Right cardiac atrium (tissue), 5 donors: ENCODE measurements at regions not wholly inside any gene's neighbourhood (a gene's known extent, or its start where the extent isn't known, plus 50 kb on each side); places are given as distances from the start of the nearest gene placed in this dataset.

ENCODE experiments used
- ATAC-seq, 2 donors: fragments of 200-7000 bp; cut with Tn5 transposase; one replicate each; pipeline versions ENCODE4 v1.8.0 to v1.9.1; 2020; ENCODE audit warnings: moderate library complexity in 2 of 2, mild to moderate bottlenecking in 1 of 2
- DNase-seq, 3 donors: peaks; one replicate each; pipeline ENCODE4 v3.0.0-alpha.2; 2020
- H3K27ac ChIP-seq: one replicate; pipeline ENCODE4 v1.5.1; 2013; ENCODE audit warnings: mild to moderate bottlenecking, low read length, control low read depth, moderate library complexity
- H3K27me3 ChIP-seq: one replicate; pipeline ENCODE4 v1.6.1; 2013; ENCODE audit not compliant: control insufficient read depth, insufficient read depth
- H3K4me1 ChIP-seq: one replicate; pipeline ENCODE4 v1.6.1; 2013; ENCODE audit warnings: low read length; ENCODE audit not compliant: control insufficient read depth, insufficient read depth
- H3K4me3 ChIP-seq: one replicate; pipeline ENCODE4 v1.5.1; 2013; ENCODE audit warnings: low read length, control low read depth
- H3K9me3 ChIP-seq: one replicate; pipeline ENCODE4 v1.6.1; 2013; ENCODE audit warnings: low read length; ENCODE audit not compliant: control insufficient read depth
- WGBS: extraction: QIAGEN DNeasy Blood & Tissue Kit; methylation state at CpG from one replicate; pipeline ENCODE4 v1.1.7; 2013; 5-methylcytosine and 5-hydroxymethylcytosine counted together
- intact Hi-C, 4 donors: fragments of 100-400 bp; cut with DNase I; formaldehyde crosslinking; loops; one replicate each; pipeline versions ENCODE4 v1.11.0 to v1.14.0; 2022 to 2023
- donor health status: healthy with polysubstance abuse.
- donor health status: DM: no; HTN: yes; CAD: no.
- donor health status: DM: no; HTN: no; CAD: no.
- donor health status: DM: no; HTN: yes; CAD: no; lungs with severe emphysema.
- donor health status: DM: yes; HTN: yes; CAD: no.

- no peak for ATAC-seq
- no peaks in the 10 kb centered on the region for H3K27me3 ChIP-seq
- intact Hi-C loops = loop anchor here in 2 of 4 donors (10.0 kb wide), 2 partner anchors 130 to 140 kb away; no protein-coding TSS in a partner anchor
- WGBS = 94% methylated on average over 3 of the region's 3 CpGs
- no peaks in the 10 kb centered on the region for H3K9me3 ChIP-seq
- H3K4me1 ChIP-seq = no peaks in the 10 kb centered on the region
- H3K27ac ChIP-seq = no peak overlapping the region
- no peak overlapping the region for H3K4me3 ChIP-seq
- no peak for DNase-seq
Observed at GRCh38 chr13:44045180-44045562, 165.5 kb downstream of the LACC1 start.

GRCh38 chr13:44046428-44046827 is 166.7 kb downstream of the LACC1 start:
- WGBS = 63% methylated on average over 5 of the region's 5 CpGs

GRCh38 chr13:44048326-44048725 is 168.6 kb downstream of the LACC1 start:
- no peak for ATAC-seq
- no peak for DNase-seq
- Histone ChIP-seq H3K4me1 (no peaks in the 10 kb centered on the region), H3K4me3 (no peak overlapping the region), H3K27me3 (no peaks in the 10 kb centered on the region), H3K27ac (no peak overlapping the region), H3K9me3 (no peaks in the 10 kb centered on the region)
- 84% methylated on average over 3 of the region's 3 CpGs for WGBS
- intact Hi-C loops = loop anchor here in 2 of 4 donors (10.0 kb wide), 2 partner anchors 134 to 144 kb away; no protein-coding TSS in a partner anchor

More at GRCh38 chr13:44046428-44046827, 166.7 kb downstream of the LACC1 start:
- ATAC-seq (no peak), DNase-seq (no peak)
- intact Hi-C loops = loop anchor here in 2 of 4 donors (10.0 kb wide), 2 partner anchors 132 to 142 kb away; no protein-coding TSS in a partner anchor
- H3K4me3 ChIP-seq = no peak overlapping the region
- H3K9me3 ChIP-seq = no peaks in the 10 kb centered on the region
- no peaks in the 10 kb centered on the region for H3K4me1 ChIP-seq
- H3K27me3 ChIP-seq = no peaks in the 10 kb centered on the region
- no peak overlapping the region for H3K27ac ChIP-seq

GRCh38 chr13:44049081-44049945 is 169.6 kb downstream of the LACC1 start:
- ATAC-seq (no peak), DNase-seq (no peak)
- Histone ChIP-seq H3K9me3 (no peaks in the 10 kb centered on the region), H3K27ac (no peak overlapping the region), H3K4me1 (no peaks in the 10 kb centered on the region), H3K27me3 (no peaks in the 10 kb centered on the region), H3K4me3 (no peak overlapping the region)
- 61% methylated on average over 3 of the region's 3 CpGs for WGBS
- intact Hi-C loops = loop anchor here in 2 of 4 donors (10.0 kb wide), 2 partner anchors 135 to 145 kb away; no protein-coding TSS in a partner anchor

- 30% methylated on average over 3 of the region's 3 CpGs for WGBS
- Histone ChIP-seq H3K27me3 (no peaks in the 10 kb centered on the region), H3K27ac (no peak overlapping the region), H3K9me3 (no peaks in the 10 kb centered on the region), H3K4me3 (no peak overlapping the region), H3K4me1 (no peaks in the 10 kb centered on the region)
- ATAC-seq (no peak), DNase-seq (no peak)
- intact Hi-C loops = loop anchor here (5.0 to 10.0 kb wide), 6 partner anchors 54 to 387 kb away; no protein-coding TSS in a partner anchor
Observed at GRCh38 chr13:44050450-44051063, 170.9 kb downstream of the LACC1 start.

- H3K9me3 ChIP-seq = no peaks in the 10 kb centered on the region
- H3K4me1 ChIP-seq = no peaks in the 10 kb centered on the region
- ATAC-seq (no peak), DNase-seq (no peak)
- no peak overlapping the region for H3K4me3 ChIP-seq
- no peaks in the 10 kb centered on the region for H3K27me3 ChIP-seq
- H3K27ac ChIP-seq = no peak overlapping the region
- intact Hi-C loops = loop anchor here (5.0 to 10.0 kb wide), 6 partner anchors 53 to 386 kb away; no protein-coding TSS in a partner anchor
Observed at GRCh38 chr13:44051405-44051804, 171.7 kb downstream of the LACC1 start.

GRCh38 chr13:44051918-44052675 is 172.4 kb downstream of the LACC1 start:
- Histone ChIP-seq H3K27me3 (no peaks in the 10 kb centered on the region), H3K9me3 (no peaks in the 10 kb centered on the region), H3K4me3 (no peak overlapping the region), H3K4me1 (no peaks in the 10 kb centered on the region), H3K27ac (no peak overlapping the region)
- no peak for ATAC-seq
- DNase-seq = no peak
- 89% methylated on average over 6 of the region's 6 CpGs for WGBS
- intact Hi-C loops = loop anchor here (5.0 to 10.0 kb wide), 6 partner anchors 53 to 385 kb away; no protein-coding TSS in a partner anchor

GRCh38 chr13:44052780-44053184 is 173.1 kb downstream of the LACC1 start:
- H3K4me1 ChIP-seq = peaks cover under 1% of the 10 kb centered on the region

GRCh38 chr13:44053208-44053607 is 173.5 kb downstream of the LACC1 start:
- intact Hi-C loops = loop anchor here (5.0 to 10.0 kb wide), 6 partner anchors 52 to 384 kb away; no protein-coding TSS in a partner anchor
- Histone ChIP-seq H3K27ac (no peak overlapping the region), H3K4me1 (peaks cover 3% of the 10 kb centered on the region), H3K4me3 (no peak overlapping the region), H3K27me3 (no peaks in the 10 kb centered on the region), H3K9me3 (no peaks in the 10 kb centered on the region)
- DNase-seq (no peak), ATAC-seq (no peak)
- WGBS = 58% methylated on average over 5 of the region's 5 CpGs

More at GRCh38 chr13:44052780-44053184, 173.1 kb downstream of the LACC1 start:
- WGBS = 44% methylated on average over 10 of the region's 10 CpGs
- ATAC-seq (peak; percentile 48 to 55), DNase-seq (peak in 2 of 3 donors; percentile 35 to 49)
- Histone ChIP-seq H3K27me3 (no peaks in the 10 kb centered on the region), H3K27ac (no peak overlapping the region), H3K9me3 (no peaks in the 10 kb centered on the region), H3K4me3 (no peak overlapping the region)
- intact Hi-C loops = loop anchor here (5.0 to 10.0 kb wide), 6 partner anchors 52 to 385 kb away; no protein-coding TSS in a partner anchor

GRCh38 chr13:44054525-44054924 is 174.8 kb downstream of the LACC1 start:
- H3K27me3 ChIP-seq = no peaks in the 10 kb centered on the region
- intact Hi-C loops = loop anchor here (5.0 to 10.0 kb wide), 6 partner anchors 50 to 383 kb away; no protein-coding TSS in a partner anchor
- H3K27ac ChIP-seq = no peak overlapping the region
- ATAC-seq (no peak), DNase-seq (no peak)
- H3K9me3 ChIP-seq = no peaks in the 10 kb centered on the region
- peaks cover 3% of the 10 kb centered on the region for H3K4me1 ChIP-seq
- WGBS = 96% methylated on average over 1 of the region's 1 CpG
- H3K4me3 ChIP-seq = no peak overlapping the region
